ENCODE measurements at regions not wholly inside any gene's neighbourhood (a gene's known extent, or its start where the extent isn't known, plus 50 kb on each side); places are given as distances from the start of the nearest gene placed in this dataset.

- no peak for DNase-seq (ENCODE audit: low read depth)
- ChIA-PET CTCF (interaction anchor here (0.7 to 2.9 kb wide), 5 partner anchors 25 to 382 kb away, joined by 4 to 19 read pairs (median 4); no protein-coding TSS in a partner anchor), POLR2A (interaction anchor here (0.6 to 0.7 kb wide), 3 partner anchors 82 to 371 kb away, joined by 4 to 19 read pairs (median 4); no protein-coding TSS in a partner anchor)
- no peak for TF ChIP-seq CTCF (IDR thresholded peaks at IDR 0.05; ENCODE audit: insufficient read depth, low read depth, low read length)
- H3K27me3 ChIP-seq (ENCODE audit: control insufficient read depth, insufficient read depth, low read length), result no peaks in the 10 kb centered on the region
- H3K36me3 ChIP-seq (ENCODE audit: control insufficient read depth, insufficient read depth, low read length), result peaks cover 2% of the 10 kb centered on the region
- no peak overlapping the region for H3K4me3 ChIP-seq (ENCODE audit: low read depth, low read length)
These were observed 285.2 kb upstream of the MKLN1 start for GRCh38 chr7:131042269-131043160.

- no peaks in the 10 kb centered on the region for H3K27me3 ChIP-seq (ENCODE audit: control insufficient read depth, insufficient read depth, low read length)
- H3K36me3 ChIP-seq (ENCODE audit: control insufficient read depth, insufficient read depth, low read length), result peaks cover 2% of the 10 kb centered on the region
- H3K4me3 ChIP-seq (ENCODE audit: low read depth, low read length), result no peak overlapping the region
- DNase-seq (ENCODE audit: low read depth), result no peak
- TF ChIP-seq CTCF (IDR thresholded peaks at IDR 0.05; ENCODE audit: insufficient read depth, low read depth, low read length), result no peak
- POLR2A ChIA-PET, result no interaction called here
- CTCF ChIA-PET, result no interaction called here
These were observed 282.1 kb upstream of the MKLN1 start for GRCh38 chr7:131045526-131045925.

GRCh38 chr7:131046246-131046645 lies 281.4 kb upstream of the MKLN1 start:
- CTCF ChIA-PET, result interaction anchor here (1.0 kb wide), 1 partner anchor 64 kb away, joined by 3 read pairs; no protein-coding TSS in a partner anchor
- POLR2A ChIA-PET, result no interaction called here

GRCh38 chr7:131047651-131048304 lies 279.9 kb upstream of the MKLN1 start:
- POLR2A ChIA-PET, result no interaction called here
- H3K4me3 ChIP-seq (ENCODE audit: low read depth, low read length), result no peak overlapping the region
- H3K36me3 ChIP-seq (ENCODE audit: control insufficient read depth, insufficient read depth, low read length), result no peaks in the 10 kb centered on the region
- no peaks in the 10 kb centered on the region for H3K27me3 ChIP-seq (ENCODE audit: control insufficient read depth, insufficient read depth, low read length)
- CTCF ChIA-PET, result interaction anchor here (0.6 to 1.6 kb wide), 2 partner anchors 9 to 149 kb away, joined by 3 to 5 read pairs; no protein-coding TSS in a partner anchor
- no peak for DNase-seq (ENCODE audit: low read depth)
- TF ChIP-seq CTCF (IDR thresholded peaks at IDR 0.05; ENCODE audit: insufficient read depth, low read depth, low read length), result no peak

More at GRCh38 chr7:131046246-131046645, 281.4 kb upstream of the MKLN1 start:
- Histone ChIP-seq H3K27me3 (ENCODE audit: control insufficient read depth, insufficient read depth, low read length) (no peaks in the 10 kb centered on the region), H3K4me3 (ENCODE audit: low read depth, low read length) (no peak overlapping the region), H3K36me3 (ENCODE audit: control insufficient read depth, insufficient read depth, low read length) (peaks cover 2% of the 10 kb centered on the region)
- TF ChIP-seq CTCF (IDR thresholded peaks at IDR 0.05; ENCODE audit: insufficient read depth, low read depth, low read length), result no peak
- no peak for DNase-seq (ENCODE audit: low read depth)

GRCh38 chr7:131051304-131051703 lies 276.4 kb upstream of the MKLN1 start:
- POLR2A ChIA-PET, result no interaction called here
- no peak for DNase-seq (ENCODE audit: low read depth)
- Histone ChIP-seq H3K36me3 (ENCODE audit: control insufficient read depth, insufficient read depth, low read length) (0 out of 2 replicates have a peak, but pooled peaks cover 2% of the 10 kb centered on the region), H3K4me3 (ENCODE audit: low read depth, low read length) (no peak overlapping the region), H3K27me3 (ENCODE audit: control insufficient read depth, insufficient read depth, low read length) (no peaks in the 10 kb centered on the region)
- CTCF ChIA-PET, result interaction anchor here (1.2 to 2.1 kb wide), 2 partner anchors 11 to 17 kb away, joined by 3 to 5 read pairs; no protein-coding TSS in a partner anchor
- TF ChIP-seq CTCF (IDR thresholded peaks at IDR 0.05; ENCODE audit: insufficient read depth, low read depth, low read length), result no peak

Data from BJ (cell line).